ENCODE measurements at regions not wholly inside any gene's neighbourhood (a gene's known extent, or its start where the extent isn't known, plus 50 kb on each side); places are given as distances from the start of the nearest gene placed in this dataset.

DNA sequence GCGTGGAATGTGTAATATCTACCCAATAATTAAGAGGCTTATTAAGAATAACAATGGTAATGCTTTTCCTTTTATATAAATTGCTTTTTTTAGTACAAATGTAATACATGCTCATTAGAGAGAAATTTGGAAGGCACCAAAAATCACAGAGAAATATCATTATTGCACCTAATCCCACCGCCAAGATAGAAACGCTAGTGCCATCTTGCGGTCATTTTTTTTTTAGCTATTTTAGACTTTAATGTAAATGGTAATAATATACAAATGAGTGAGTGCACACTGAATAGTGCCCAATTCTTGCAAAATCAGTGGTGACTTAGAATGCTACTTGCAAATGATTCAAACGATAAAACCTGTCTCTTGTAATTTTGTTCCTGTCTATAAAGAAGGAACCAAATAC, 576.8 kb upstream of the TMEM132C start:
- no peak for FAIRE-seq

More for the DNA sequence above, 576.8 kb upstream of the TMEM132C start:
- Histone ChIP-seq H3K23ac (ENCODE audit: insufficient read length) (no peak overlapping the region), H3K4ac (replicated peaks; ENCODE audit: insufficient read length, low read depth, low read length) (no peak overlapping the region), H2BK5ac (ENCODE audit: low read depth, low read length) (no peak overlapping the region), H2BK120ac (replicated peaks; ENCODE audit: low read depth, low read length) (no peak overlapping the region), H3K79me2 (ENCODE audit: control insufficient read depth in 1 of 2, insufficient read depth in 2 of 2, low read length in 2 of 2) (no peaks in the 10 kb centered on the region), H3K23me2 (ENCODE audit: low read depth, low read length) (no peaks in the 10 kb centered on the region), H3K79me1 (ENCODE audit: low read depth, low read length) (no peaks in the 10 kb centered on the region), H3K27me3 (replicated peaks in 1 of 4; ENCODE audit: control insufficient read depth in 3 of 4, extremely low read depth in 1 of 4, insufficient read depth in 3 of 4, low read length in 3 of 4) (no peaks in the 10 kb centered on the region), H3K36me3 (ENCODE audit: control insufficient read depth in 2 of 4, insufficient read depth in 4 of 4, low read length in 3 of 4) (no peaks in the 10 kb centered on the region), H3K14ac (ENCODE audit: insufficient read length) (no peak overlapping the region), H2AFZ (ENCODE audit: low read length) (no peak overlapping the region), H2BK15ac (ENCODE audit: low read length) (no peak overlapping the region), H4K20me1 (replicated peaks in 1 of 2; ENCODE audit: control insufficient read depth in 1 of 2, insufficient read depth in 2 of 2, low read length in 2 of 2) (no peaks in the 10 kb centered on the region), H3K4me2 (ENCODE audit: insufficient read depth in 1 of 2, low read depth in 2 of 2, low read length in 2 of 2) (no peak overlapping the region), H3K4me3 (ENCODE audit: extremely low read depth in 1 of 4, insufficient read depth in 2 of 4, low read depth in 3 of 4, low read length in 4 of 4) (no peak overlapping the region), H3K56ac (replicated peaks; ENCODE audit: insufficient read length, low read depth, low read length) (no peak overlapping the region), H3K4me1 (replicated peaks in 1 of 4; ENCODE audit: control insufficient read depth in 3 of 4, insufficient read depth in 4 of 4, low read length in 3 of 4) (peaks cover 0 to 4% (median 2%) of the 10 kb centered on the region in 4 experiments; a peak in 3 of 7 replicates), H3K27ac (ENCODE audit: low read depth, low read length) (no peak overlapping the region), H4K91ac (replicated peaks; ENCODE audit: insufficient read length, low read length) (no peak overlapping the region), H2AK5ac (ENCODE audit: low read depth, low read length) (no peak overlapping the region), H4K8ac (ENCODE audit: extremely low read depth, insufficient read depth, low read length) (no peak overlapping the region), H2BK12ac (ENCODE audit: low read depth, low read length) (no peak overlapping the region), H3K18ac (ENCODE audit: extremely low read depth, low read length) (no peak overlapping the region), H3K9me3 (ENCODE audit: insufficient read depth in 2 of 2, low read depth in 1 of 2, low read length in 1 of 2) (no peaks in the 10 kb centered on the region), H4K5ac (ENCODE audit: insufficient read length, low read depth, low read length) (no peak overlapping the region), H2BK20ac (ENCODE audit: low read length) (no peak overlapping the region), H3K9ac (replicated peaks in 1 of 4; ENCODE audit: extremely low read depth in 1 of 4, low read depth in 3 of 4, low read length in 3 of 4) (no peak overlapping the region)
- ChIA-PET POLR2A (ENCODE audit: partially characterized antibody) (no interaction called here), CTCF (ENCODE audit: partially characterized antibody) (interaction anchor here (0.7 to 1.6 kb wide), 9 partner anchors 12 to 597 kb away, joined by 3 to 10 read pairs (median 3); no protein-coding TSS in a partner anchor)
- DNase-seq (ENCODE audit: low read depth in 1 of 2, low spot score in 2 of 2): no peak
- 43% methylated on average over 5 of the region's 5 CpGs; no CpG with 5 or more reads in 1 of the 2 experiments for WGBS, 2 experiments (ENCODE audit: extremely low coverage in 1 of 2, insufficient coverage in 1 of 2, insufficient read length in 1 of 2, insufficient replicate concordance in 2 of 2, low coverage in 1 of 2, low lambda C conversion rate in 2 of 2, missing lambda C conversion rate in 1 of 2)
- TF ChIP-seq POLR2A (IDR thresholded peaks at IDR 0.05; ENCODE audit: control extremely low read depth in 1 of 2, low read depth in 2 of 2, low read length in 2 of 2): no peak
- no peak for TF ChIP-seq RFX5 (IDR thresholded peaks at IDR 0.05; ENCODE audit: borderline replicate concordance, low read depth, low read length)
- TF ChIP-seq RAD21 (IDR thresholded peaks at IDR 0.05 in 1 of 2, conservative IDR thresholded peaks at IDR 0.05 in 1 of 2; ENCODE audit: low read depth in 2 of 2, low read length in 2 of 2): peak; percentile 48 to 57
- no peak for TF ChIP-seq CREB1 (IDR thresholded peaks at IDR 0.05)
- TF ChIP-seq, protein P1, sequence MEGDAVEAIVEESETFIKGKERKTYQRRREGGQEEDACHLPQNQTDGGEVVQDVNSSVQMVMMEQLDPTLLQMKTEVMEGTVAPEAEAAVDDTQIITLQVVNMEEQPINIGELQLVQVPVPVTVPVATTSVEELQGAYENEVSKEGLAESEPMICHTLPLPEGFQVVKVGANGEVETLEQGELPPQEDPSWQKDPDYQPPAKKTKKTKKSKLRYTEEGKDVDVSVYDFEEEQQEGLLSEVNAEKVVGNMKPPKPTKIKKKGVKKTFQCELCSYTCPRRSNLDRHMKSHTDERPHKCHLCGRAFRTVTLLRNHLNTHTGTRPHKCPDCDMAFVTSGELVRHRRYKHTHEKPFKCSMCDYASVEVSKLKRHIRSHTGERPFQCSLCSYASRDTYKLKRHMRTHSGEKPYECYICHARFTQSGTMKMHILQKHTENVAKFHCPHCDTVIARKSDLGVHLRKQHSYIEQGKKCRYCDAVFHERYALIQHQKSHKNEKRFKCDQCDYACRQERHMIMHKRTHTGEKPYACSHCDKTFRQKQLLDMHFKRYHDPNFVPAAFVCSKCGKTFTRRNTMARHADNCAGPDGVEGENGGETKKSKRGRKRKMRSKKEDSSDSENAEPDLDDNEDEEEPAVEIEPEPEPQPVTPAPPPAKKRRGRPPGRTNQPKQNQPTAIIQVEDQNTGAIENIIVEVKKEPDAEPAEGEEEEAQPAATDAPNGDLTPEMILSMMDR (IDR thresholded peaks at IDR 0.05; ENCODE audit: control extremely low read depth in 1 of 3, insufficient read depth in 1 of 3, low read depth in 1 of 3, low read length in 3 of 3): peak in 2 of 3 experiments; percentile 4 to 14; a peak in 2 of 4 replicates
- TF ChIP-seq SRF (IDR thresholded peaks at IDR 0.05; ENCODE audit: low read depth, low read length): no peak
- no peak for TF ChIP-seq SAP30 (IDR thresholded peaks at IDR 0.05; ENCODE audit: insufficient read depth, insufficient replicate concordance, low read length)
- no peak for TF ChIP-seq GTF2F1 (IDR thresholded peaks at IDR 0.05; ENCODE audit: borderline replicate concordance, low read depth, low read length)
